ENCODE measurements at regions not wholly inside any gene's neighbourhood (a gene's known extent, or its start where the extent isn't known, plus 50 kb on each side); places are given as distances from the start of the nearest gene placed in this dataset.
"Not testable (repeated sequence)": the region's sequence is repeated elsewhere in the genome, so short reads cannot be mapped to it uniquely, and the experiment has no call there.

GRCh38 chr15:36185845-36186244 lies 393.6 kb upstream of the CDIN1 start:
- Mint-ChIP-seq H3K4me1 (no peaks in the 10 kb centered on the region), H3K4me3 (no peak overlapping the region), H3K27ac (no peak overlapping the region), H3K36me3 (no peaks in the 10 kb centered on the region), H3K27me3 (ENCODE audit: low read depth in 2 of 2) (no peaks in the 10 kb centered on the region), H3K9me3 (peaks cover 9 to 18% of the 10 kb centered on the region in 2 donors)
- Histone ChIP-seq H3K9me3 (ENCODE audit: control insufficient read depth, insufficient read depth, low read length) (peaks cover 3% of the 10 kb centered on the region), H3K4me3 (ENCODE audit: low read length) (no peak overlapping the region), H3K27ac (ENCODE audit: low read length) (no peak overlapping the region), H3K36me3 (ENCODE audit: control insufficient read depth, insufficient read depth, low read length) (no peaks in the 10 kb centered on the region), H3K27me3 (ENCODE audit: control insufficient read depth, insufficient read depth, low read length) (no peaks in the 10 kb centered on the region), H3K4me1 (ENCODE audit: control insufficient read depth, insufficient read depth, low read length) (no peaks in the 10 kb centered on the region)
- ATAC-seq (no peak), DNase-seq (no peak)
- no peak for TF ChIP-seq CTCF (IDR thresholded peaks at IDR 0.05)
- intact Hi-C loops (cut with micrococcal nuclease), result no loop called here

GRCh38 chr15:36186376-36186775 lies 393.1 kb upstream of the CDIN1 start:
- intact Hi-C loops (cut with micrococcal nuclease), result no loop called here
- no peak for TF ChIP-seq CTCF (IDR thresholded peaks at IDR 0.05)
- Mint-ChIP-seq H3K27me3 (ENCODE audit: low read depth in 2 of 2) (no peaks in the 10 kb centered on the region), H3K36me3 (no peaks in the 10 kb centered on the region), H3K9me3 (peaks cover 12 to 20% of the 10 kb centered on the region in 2 donors), H3K4me3 (no peak overlapping the region), H3K27ac (no peak overlapping the region), H3K4me1 (no peaks in the 10 kb centered on the region)
- Histone ChIP-seq H3K27ac (ENCODE audit: low read length) (no peak overlapping the region), H3K9me3 (ENCODE audit: control insufficient read depth, insufficient read depth, low read length) (peaks cover 3% of the 10 kb centered on the region), H3K4me1 (ENCODE audit: control insufficient read depth, insufficient read depth, low read length) (no peaks in the 10 kb centered on the region), H3K27me3 (ENCODE audit: control insufficient read depth, insufficient read depth, low read length) (no peaks in the 10 kb centered on the region), H3K36me3 (ENCODE audit: control insufficient read depth, insufficient read depth, low read length) (no peaks in the 10 kb centered on the region), H3K4me3 (ENCODE audit: low read length) (no peak overlapping the region)
- ATAC-seq (no peak), DNase-seq (no peak)
- WGBS (ENCODE audit: insufficient coverage), result no CpG with 5 or more reads among the region's 1 CpG

- no peak for TF ChIP-seq CTCF (IDR thresholded peaks at IDR 0.05)
- H3K27ac ChIP-seq (ENCODE audit: low read length), result no peak overlapping the region
- no peak for ATAC-seq
- H3K4me3 ChIP-seq (ENCODE audit: low read length), result no peak overlapping the region
- no peaks in the 10 kb centered on the region for H3K36me3 ChIP-seq (ENCODE audit: control insufficient read depth, insufficient read depth, low read length)
- H3K9me3 Mint-ChIP-seq, result peaks cover 15 to 19% of the 10 kb centered on the region in 2 donors
- H3K4me1 ChIP-seq (ENCODE audit: control insufficient read depth, insufficient read depth, low read length), result no peaks in the 10 kb centered on the region
- intact Hi-C loops (cut with micrococcal nuclease), result no loop called here
- H3K27me3 ChIP-seq (ENCODE audit: control insufficient read depth, insufficient read depth, low read length), result no peaks in the 10 kb centered on the region
- H3K36me3 Mint-ChIP-seq, result no peaks in the 10 kb centered on the region
- no peaks in the 10 kb centered on the region for H3K4me1 Mint-ChIP-seq
- H3K4me3 Mint-ChIP-seq, result no peak overlapping the region
- H3K9me3 ChIP-seq (ENCODE audit: control insufficient read depth, insufficient read depth, low read length), result no peaks in the 10 kb centered on the region
- no peaks in the 10 kb centered on the region for H3K27me3 Mint-ChIP-seq (ENCODE audit: low read depth in 2 of 2)
- H3K27ac Mint-ChIP-seq, result no peak overlapping the region
- no peak for DNase-seq
Observed at GRCh38 chr15:36191459-36191858, 388.0 kb upstream of the CDIN1 start.

GRCh38 chr15:36195361-36196007 lies 383.9 kb upstream of the CDIN1 start:
- H3K4me1 Mint-ChIP-seq; H3K27ac ChIP-seq (ENCODE audit: low read length); H3K4me3 Mint-ChIP-seq; H3K36me3 Mint-ChIP-seq; ATAC-seq; DNase-seq; H3K9me3 ChIP-seq (ENCODE audit: control insufficient read depth, insufficient read depth, low read length); H3K4me1 ChIP-seq (ENCODE audit: control insufficient read depth, insufficient read depth, low read length); H3K4me3 ChIP-seq (ENCODE audit: low read length); H3K36me3 ChIP-seq (ENCODE audit: control insufficient read depth, insufficient read depth, low read length); H3K27me3 Mint-ChIP-seq (ENCODE audit: low read depth in 2 of 2); intact Hi-C loops (cut with micrococcal nuclease); H3K27me3 ChIP-seq (ENCODE audit: control insufficient read depth, insufficient read depth, low read length); H3K27ac Mint-ChIP-seq: not testable (repeated sequence)
- 96% methylated on average over 25 of the region's 30 CpGs for WGBS (ENCODE audit: insufficient coverage)
- peaks cover 9 to 17% of the 10 kb centered on the region in 2 donors for H3K9me3 Mint-ChIP-seq

All from natural killer cell (primary cell).